Heart left ventricle (tissue), 13 donors: ENCODE measurements at regions not wholly inside any gene's neighbourhood (a gene's known extent, or its start where the extent isn't known, plus 50 kb on each side); places are given as distances from the start of the nearest gene placed in this dataset.

ENCODE experiments used
- CTCF ChIP-seq, 12 donors: fragments of 200-600 bp; sonication (generic) in 4 of 12; IDR thresholded peaks; one replicate each; pipeline versions ENCODE4 v1.5.0 to v1.8.0; 2018 to 2022; ENCODE audit warnings: antibody characterized with exemption in 12 of 12, mild to moderate bottlenecking in 5 of 12
- POLR2A ChIP-seq, 2 donors: fragments of 450-650 bp; IDR thresholded peaks; one replicate each; pipeline ENCODE4 v1.6.1; 2017; ENCODE audit warnings: antibody characterized with exemption in 2 of 2, mild to moderate bottlenecking in 2 of 2, moderate library complexity in 2 of 2
- donor health status: ischemic (EF 13 %, LVEDD 7.1; RV severe dilation, severe dysfunction).
- donor health status: DM: no; HTN: yes; CAD: no.
- donor health status: DM: no; HTN: no; CAD: no.
- donor health status: ischemic (EF 25% LVEDD 6.9; RV normal size, moderate dysfunction).
- donor health status: ischemic (EF 25% LVEDD 5.7; RV mildly dilated, moderate dysfunction).
- donor health status: ischemic (EF 35%, LVEDD 5.7; RV mildly dilated, moderate dysfunction).
- donor health status: nonischemic (EF 11% LVEDD 7.7; RV severe dilation, severe dysfunction).
- donor health status: DM: yes; HTN: yes; CAD: no.
- donor health status: PGD.
- donor health status: ischemic (EF 29% LVEDD 5.4; RV normal size, mild dysfunction).
- donor health status: nonischemic (EF 23%, LVEDD 6.1; RV moderate dilation, normal function).

GRCh38 chrX:148135738-148136137 is 154.6 kb downstream of the FMR1NB start:
- TF ChIP-seq CTCF (IDR thresholded peaks at IDR 0.05) (no peak), POLR2A (IDR thresholded peaks at IDR 0.05) (no peak)
